ENCODE measurements at regions not wholly inside any gene's neighbourhood (a gene's known extent, or its start where the extent isn't known, plus 50 kb on each side); places are given as distances from the start of the nearest gene placed in this dataset.
A peak's percentile ranks its signal among the peaks of the same experiment; 100 is the strongest.

DNA sequence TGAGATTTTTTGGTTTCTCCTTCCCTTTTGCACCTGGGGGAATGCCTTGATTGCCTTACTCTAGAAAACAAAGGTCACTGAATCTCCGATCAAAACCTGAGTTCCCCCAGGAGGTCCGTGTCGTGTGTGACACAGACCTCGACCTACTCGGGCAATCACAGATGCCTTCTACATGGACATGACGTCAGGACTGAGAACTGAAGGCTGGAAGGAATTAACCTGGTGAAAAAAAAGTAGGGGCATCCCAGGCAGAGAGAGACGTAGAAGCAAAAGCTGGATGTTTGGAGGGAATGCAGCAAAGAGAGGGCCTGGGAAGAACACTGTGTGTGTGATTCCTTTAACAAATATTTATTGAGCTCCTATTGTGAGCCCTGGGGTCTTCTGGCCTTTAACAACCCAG, 178.0 kb downstream of the PRDM2 start:
- DNase-seq (ENCODE audit: low read depth), result no peak

- no peak for DNase-seq (ENCODE audit: low read depth)
Observed at GRCh38 chr1:13878451-13878850, 178.5 kb downstream of the PRDM2 start.

DNA sequence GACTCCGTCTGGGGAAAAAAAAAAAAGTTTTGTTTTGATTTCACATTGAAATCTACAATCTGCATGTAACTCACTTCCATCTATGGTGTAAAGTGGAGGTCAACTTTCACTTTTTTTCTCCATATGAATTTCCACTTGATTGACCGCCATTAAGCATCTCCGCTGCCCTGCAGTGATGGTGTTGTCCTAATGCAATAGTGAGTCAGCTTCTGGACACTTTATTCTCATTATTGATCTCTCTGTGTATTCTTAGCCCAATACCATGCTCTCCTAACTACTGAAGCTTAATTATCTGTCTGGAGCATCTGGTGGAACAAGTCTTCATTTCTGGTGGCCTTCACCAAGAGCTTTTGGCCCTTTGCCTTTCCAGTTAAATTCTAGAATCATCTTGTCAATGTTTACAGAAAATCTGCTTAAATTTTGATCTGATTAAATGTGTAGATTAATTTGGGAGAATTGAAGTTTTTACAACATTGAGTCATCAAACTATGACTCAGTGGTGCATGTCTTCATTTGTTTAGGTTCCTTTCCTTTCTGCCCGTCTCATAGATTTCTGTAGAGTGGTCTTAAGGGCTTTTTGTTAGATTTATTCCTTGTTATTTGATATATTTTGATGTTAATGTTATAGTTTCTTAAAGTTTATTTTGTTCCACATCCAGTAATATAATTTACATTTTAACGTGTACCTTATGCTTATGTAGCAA, 181.5 kb downstream of the PRDM2 start:
- no peak for DNase-seq (ENCODE audit: low read depth)

DNA sequence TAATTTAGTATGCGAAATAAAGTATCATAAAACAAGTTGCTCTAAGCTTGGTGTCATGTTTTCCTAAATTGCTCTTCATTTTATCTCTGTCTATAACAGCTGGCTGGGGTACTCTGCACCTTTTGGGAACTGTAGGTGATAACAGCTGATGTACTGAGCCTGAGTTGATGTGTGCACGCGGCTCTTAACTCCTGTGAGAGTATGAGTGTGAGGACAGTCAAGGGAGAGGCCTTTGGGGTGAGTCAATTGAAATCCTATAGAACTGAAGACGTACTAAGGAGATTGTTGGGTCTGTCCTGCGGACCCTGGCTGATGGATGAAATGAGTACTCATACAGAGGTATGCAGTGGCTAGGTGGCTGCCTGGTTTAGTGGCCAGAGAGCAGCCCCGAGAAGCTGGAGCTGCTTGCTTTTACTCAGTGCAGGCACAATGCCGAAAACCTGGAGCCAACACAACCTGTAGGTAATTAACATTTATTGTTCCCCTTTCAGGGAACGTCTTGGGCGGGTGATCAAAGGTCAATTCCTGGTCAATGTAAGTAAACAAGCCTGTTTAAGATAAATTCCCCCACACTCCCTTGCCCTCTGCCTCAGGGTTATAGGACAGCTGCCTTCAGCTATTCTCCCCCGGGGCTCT, 188.5 kb downstream of the PRDM2 start:
- no peak for DNase-seq (ENCODE audit: low read depth)

GRCh38 chr1:13889495-13889894, 189.5 kb downstream of the PRDM2 start:
- no peak for DNase-seq (ENCODE audit: low read depth)

DNA sequence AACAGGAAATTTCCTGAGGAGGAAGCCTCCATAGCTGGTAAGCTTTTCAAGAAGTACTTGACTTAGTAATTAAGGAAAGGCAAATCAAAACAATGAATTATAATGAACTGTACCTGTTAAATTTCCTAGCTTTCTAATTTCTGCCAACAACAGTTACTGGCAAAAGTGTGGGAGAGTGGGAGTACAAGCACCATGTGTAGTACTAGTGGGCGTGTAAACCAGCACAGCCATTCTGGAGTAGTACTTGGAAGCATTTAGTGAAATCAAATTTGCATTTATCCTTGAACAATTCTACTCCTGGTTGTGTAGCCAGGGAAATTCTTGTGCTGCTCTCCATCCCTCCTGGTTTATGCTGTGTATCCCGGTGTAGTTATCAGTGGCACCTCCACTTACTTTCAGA, 190.8 kb downstream of the PRDM2 start:
- no peak for DNase-seq (ENCODE audit: low read depth)

DNA sequence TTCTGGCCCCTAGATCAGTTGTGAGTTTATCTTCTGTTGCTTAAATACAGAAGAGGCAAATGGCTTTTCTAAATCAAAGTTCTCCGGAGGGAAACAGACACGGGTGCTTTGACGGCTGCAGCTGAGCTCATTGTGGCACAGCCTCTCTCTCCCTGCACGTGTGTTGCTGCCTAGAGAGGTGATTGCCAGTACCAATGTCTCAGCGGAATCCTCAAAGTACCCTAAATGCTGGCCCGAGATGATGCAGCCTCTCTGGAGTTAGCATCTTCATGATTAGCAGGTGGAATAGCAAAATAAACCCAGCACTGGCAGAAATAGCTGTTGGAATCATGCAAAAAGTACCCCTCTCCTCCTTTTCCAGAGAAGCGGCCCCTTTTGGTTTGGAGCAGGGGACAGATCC, 192.2 kb downstream of the PRDM2 start:
- DNase-seq (ENCODE audit: low read depth), result no peak

- DNase-seq (ENCODE audit: low read depth), result no peak
Observed at GRCh38 chr1:13892671-13893325, 192.8 kb downstream of the PRDM2 start.

DNA sequence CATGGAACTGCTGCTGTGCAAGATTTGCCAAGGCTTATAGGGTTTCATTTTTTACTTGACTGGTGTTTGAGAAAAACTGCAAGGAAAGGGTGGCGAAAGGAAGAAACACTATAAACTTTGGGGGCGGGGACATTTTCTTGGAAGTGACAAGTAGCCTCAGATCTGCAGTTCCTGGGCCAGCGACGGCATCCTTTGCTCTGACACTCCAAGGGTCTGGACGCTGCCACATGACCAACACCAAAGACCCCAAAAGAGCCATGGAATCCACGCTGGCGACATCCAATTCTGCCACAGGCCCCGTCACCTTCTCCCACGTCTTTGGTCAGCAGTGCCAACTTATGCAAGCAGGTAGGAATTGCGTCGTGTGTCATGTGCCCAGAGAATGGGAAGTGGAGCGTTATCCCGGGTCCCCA, 193.4 kb downstream of the PRDM2 start:
- no peak for DNase-seq (ENCODE audit: low read depth)

GRCh38 chr1:13896932-13897331, 196.9 kb downstream of the PRDM2 start:
- DNase-seq (ENCODE audit: low read depth), result no peak

- DNase-seq (ENCODE audit: low read depth), result no peak
Observed at GRCh38 chr1:13898406-13898805, 198.4 kb downstream of the PRDM2 start.

GRCh38 chr1:13899856-13900255, 199.9 kb downstream of the PRDM2 start:
- peak; percentile 3 for DNase-seq (ENCODE audit: low read depth)

GRCh38 chr1:13900583-13900982, 200.6 kb downstream of the PRDM2 start:
- no peak for DNase-seq (ENCODE audit: low read depth)

DNA sequence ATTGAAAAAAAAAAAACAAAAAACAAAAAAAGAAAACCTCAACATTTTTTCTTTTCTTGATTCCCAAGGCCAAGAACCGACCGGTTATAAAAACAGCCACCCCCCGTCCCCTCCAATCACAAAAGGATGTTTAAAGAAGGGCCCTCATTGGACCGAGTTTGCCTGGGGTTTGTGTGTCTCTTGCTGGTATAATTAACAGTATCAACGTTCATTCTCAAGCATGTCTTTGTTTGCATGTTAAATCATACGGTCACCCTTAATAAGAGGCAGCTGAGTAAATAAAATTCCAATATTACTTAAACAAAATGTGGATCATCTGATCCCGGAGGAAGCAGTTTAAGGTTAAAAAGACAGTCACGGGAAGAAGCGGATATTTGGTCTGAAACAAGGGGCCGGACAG, 201.1 kb downstream of the PRDM2 start:
- no peak for DNase-seq (ENCODE audit: low read depth)

DNA sequence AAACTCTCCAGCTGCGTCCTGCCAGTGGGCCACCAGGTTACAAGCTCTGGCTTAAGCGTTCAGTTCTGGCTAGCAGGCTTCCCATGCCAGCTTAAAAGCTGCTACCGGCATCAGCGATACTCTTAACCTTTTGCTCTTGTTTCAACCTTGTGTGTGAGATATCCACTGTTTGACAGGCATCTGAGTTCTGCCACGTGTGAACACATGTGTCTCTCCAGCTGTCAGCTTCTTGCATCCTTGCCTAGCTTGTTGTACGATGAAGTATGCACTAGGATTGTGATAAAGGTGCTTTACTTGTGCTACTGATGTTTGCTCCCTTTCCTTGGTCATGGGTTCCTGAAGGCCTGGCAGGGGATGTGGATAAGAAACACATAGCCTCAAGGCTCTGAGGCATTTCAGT, 201.6 kb downstream of the PRDM2 start:
- DNase-seq (ENCODE audit: low read depth), result no peak

GRCh38 chr1:13908128-13908527, 208.1 kb downstream of the PRDM2 start:
- no peak for DNase-seq (ENCODE audit: low read depth)

DNA sequence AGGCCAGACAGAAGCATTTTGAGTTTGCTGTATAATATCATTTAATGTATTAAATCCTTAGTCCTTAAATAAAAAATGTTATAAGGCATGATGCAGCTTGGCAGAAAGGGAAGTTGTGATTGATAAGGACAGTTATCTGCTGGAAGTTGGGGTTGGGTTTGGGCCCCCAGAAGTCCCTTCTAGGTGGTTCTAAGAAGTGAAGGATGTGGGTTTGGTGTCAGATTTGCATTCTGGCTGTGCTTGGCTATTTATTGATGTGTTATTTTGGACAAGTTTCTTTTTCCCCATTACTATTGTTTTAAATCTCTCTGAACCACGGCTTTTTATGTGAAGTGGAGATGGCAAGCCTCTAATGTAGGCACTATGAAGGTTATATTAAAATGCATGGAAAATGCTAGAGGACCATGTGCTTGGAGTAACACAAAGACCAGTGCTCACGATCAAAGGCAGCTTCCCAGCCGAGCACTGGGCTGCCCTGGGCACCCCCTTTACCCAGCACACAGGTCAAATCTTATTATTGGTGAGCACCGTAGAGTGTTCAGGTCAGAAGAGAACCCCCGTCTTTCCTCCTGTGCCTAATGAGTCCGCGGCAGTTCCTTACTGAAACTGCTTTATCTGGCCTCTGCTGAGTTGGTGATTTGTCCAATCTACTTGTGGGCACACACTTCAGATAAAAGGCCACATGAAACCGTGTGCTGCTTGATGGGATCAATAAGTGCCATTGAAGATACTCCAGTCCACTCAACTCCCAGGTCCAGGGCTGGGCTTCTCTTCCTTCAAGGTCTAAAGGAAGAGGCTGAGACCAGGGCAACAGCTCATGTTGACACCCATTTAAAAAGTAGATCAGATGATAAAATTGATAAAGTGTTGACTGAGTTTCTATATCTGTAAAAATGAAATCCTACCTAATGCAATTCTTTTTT, 212.0 kb downstream of the PRDM2 start:
- no peak for DNase-seq (ENCODE audit: low read depth)

- no peak for DNase-seq (ENCODE audit: low read depth)
Observed at GRCh38 chr1:13913396-13913795, 213.4 kb downstream of the PRDM2 start.

GRCh38 chr1:13916530-13916929, 216.5 kb downstream of the PRDM2 start:
- no peak for DNase-seq (ENCODE audit: low read depth)

DNA sequence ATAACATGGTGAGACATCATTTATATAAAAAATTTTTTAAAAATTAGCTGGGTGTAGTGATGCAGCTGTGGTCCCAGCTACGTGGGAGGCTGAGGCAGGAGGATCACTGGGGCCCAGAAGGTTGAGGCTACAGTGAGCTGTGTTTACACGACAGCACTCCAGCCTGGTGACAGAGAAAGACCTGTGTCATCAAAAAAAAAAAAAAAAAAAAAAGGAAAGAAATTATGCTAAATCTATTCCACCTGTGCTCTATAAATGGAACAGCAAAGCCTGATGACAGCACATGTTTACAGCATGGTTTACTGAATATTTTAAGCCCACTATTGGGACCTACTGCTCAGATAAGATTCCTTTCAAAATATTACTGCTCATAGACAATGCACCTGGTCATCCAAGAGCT, 217.6 kb downstream of the PRDM2 start:
- no peak for DNase-seq (ENCODE audit: low read depth)

DNA sequence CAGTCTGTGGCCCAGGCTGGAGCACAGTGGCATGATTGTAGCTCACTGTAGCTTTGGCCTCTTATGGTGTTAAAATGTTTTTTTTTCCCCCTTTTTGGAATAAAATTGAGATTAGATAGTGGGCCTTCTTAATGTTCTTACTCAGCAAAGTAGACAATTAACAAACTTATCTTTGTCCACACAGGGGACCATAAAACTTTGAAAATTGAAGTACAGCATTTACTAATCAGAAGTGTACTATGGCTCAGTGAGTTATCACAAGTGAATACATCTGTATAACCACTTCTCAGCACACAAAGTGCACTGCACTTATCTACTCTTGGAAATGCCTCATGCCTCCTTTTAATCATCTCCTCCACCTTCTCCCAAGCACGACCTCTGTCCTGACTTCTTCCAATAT, 218.9 kb downstream of the PRDM2 start:
- no peak for DNase-seq (ENCODE audit: low read depth)

- no peak for DNase-seq (ENCODE audit: low read depth)
Observed at GRCh38 chr1:13921190-13921589, 221.2 kb downstream of the PRDM2 start.
